ENCODE measurements at regions not wholly inside any gene's neighbourhood (a gene's known extent, or its start where the extent isn't known, plus 50 kb on each side); places are given as distances from the start of the nearest gene placed in this dataset.

GRCh38 chr2:236982693-236983455, 102.8 kb upstream of the COPS8 start:
- BruUV-seq (replicated peaks): no TSS peak
- Histone ChIP-seq H3K36me3 (replicated peaks in 1 of 2; ENCODE audit: control insufficient read depth in 1 of 2, insufficient read depth in 2 of 2, low read length in 2 of 2) (no peaks in the 10 kb centered on the region), H3K79me2 (ENCODE audit: insufficient read depth, low read length) (no peaks in the 10 kb centered on the region), H3K4me3 (replicated peaks in 1 of 3; ENCODE audit: insufficient read depth in 1 of 3, low read depth in 2 of 3, low read length in 3 of 3) (no peak overlapping the region), H3K9ac (ENCODE audit: insufficient read depth, low read depth, low read length) (no peak overlapping the region), H3K4me2 (ENCODE audit: low read depth, low read length) (no peak overlapping the region), H3K4me1 (ENCODE audit: insufficient read depth, low read length) (peaks cover 49% of the 10 kb centered on the region), H4K20me1 (ENCODE audit: insufficient read depth, low read length) (no peaks in the 10 kb centered on the region), H3K27me3 (ENCODE audit: control insufficient read depth in 1 of 2, insufficient read depth in 2 of 2, low read length in 2 of 2) (peaks cover 0 to 3% of the 10 kb centered on the region in 2 experiments; a peak in 2 of 5 replicates), H2AFZ (ENCODE audit: low read length) (no peak overlapping the region), H3K27ac (ENCODE audit: extremely low read length, insufficient read depth, low read length) (no peak overlapping the region), H3K9me3 (ENCODE audit: low read length) (no peaks in the 10 kb centered on the region)
- POLR2A ChIA-PET: no interaction called here
- TF ChIP-seq THYN1 (CRISPR knock-in tag; IDR thresholded peaks at IDR 0.05; ENCODE audit: borderline replicate concordance, low read depth): no peak
- FAIRE-seq (no peak), ATAC-seq (no peak), DNase-seq (ENCODE audit: low spot score) (no peak)
- intact Hi-C loops (cut with micrococcal nuclease; ENCODE audit: unreplicated experiment) (no loop called here), in situ Hi-C loops (cut with HindIII; ENCODE audit: extremely low pct_ligation_motif_present, low pct_unique_long_range_greater_than_20kb) (no loop called here)
- WGBS (ENCODE audit: low lambda C conversion rate): 60% methylated on average over 3 of the region's 3 CpGs
- CTCF ChIA-PET (ENCODE audit: low intra/inter-chr PET ratio, low total read pairs): no interaction called here

- BruUV-seq (replicated peaks): no TSS peak
- CTCF ChIA-PET (ENCODE audit: low intra/inter-chr PET ratio, low total read pairs): no interaction called here
Measured at GRCh38 chr2:236984046-236984445, 101.6 kb upstream of the COPS8 start.

More at GRCh38 chr2:236984046-236984445, 101.6 kb upstream of the COPS8 start:
- no peak for ATAC-seq
- Histone ChIP-seq H4K20me1 (ENCODE audit: insufficient read depth, low read length) (no peaks in the 10 kb centered on the region), H3K4me3 (replicated peaks in 1 of 3; ENCODE audit: insufficient read depth in 1 of 3, low read depth in 2 of 3, low read length in 3 of 3) (no peak overlapping the region), H2AFZ (ENCODE audit: low read length) (no peak overlapping the region), H3K9ac (ENCODE audit: insufficient read depth, low read depth, low read length) (no peak overlapping the region), H3K79me2 (ENCODE audit: insufficient read depth, low read length) (no peaks in the 10 kb centered on the region), H3K4me1 (ENCODE audit: insufficient read depth, low read length) (peaks cover 53% of the 10 kb centered on the region), H3K27me3 (ENCODE audit: control insufficient read depth in 1 of 2, insufficient read depth in 2 of 2, low read length in 2 of 2) (peaks cover 0 to 5% of the 10 kb centered on the region in 2 experiments; a peak in 1 of 5 replicates), H3K27ac (ENCODE audit: extremely low read length, insufficient read depth, low read length) (no peak overlapping the region), H3K36me3 (replicated peaks in 1 of 2; ENCODE audit: control insufficient read depth in 1 of 2, insufficient read depth in 2 of 2, low read length in 2 of 2) (no peaks in the 10 kb centered on the region), H3K4me2 (ENCODE audit: low read depth, low read length) (no peak overlapping the region), H3K9me3 (ENCODE audit: low read length) (no peaks in the 10 kb centered on the region)
- intact Hi-C loops (cut with micrococcal nuclease; ENCODE audit: unreplicated experiment) (no loop called here), in situ Hi-C loops (cut with HindIII; ENCODE audit: extremely low pct_ligation_motif_present, low pct_unique_long_range_greater_than_20kb) (no loop called here)
- 0% methylated on average over 1 of the region's 1 CpG for WGBS (ENCODE audit: low lambda C conversion rate)
- no peak for FAIRE-seq
- DNase-seq (ENCODE audit: low spot score): no peak
- POLR2A ChIA-PET: no interaction called here
- no peak for TF ChIP-seq EED (CRISPR knock-in tag; IDR thresholded peaks at IDR 0.05)
- no peak for TF ChIP-seq CHD2 (IDR thresholded peaks at IDR 0.05; ENCODE audit: low read depth, low read length)
- no peak for TF ChIP-seq CREB1 (IDR thresholded peaks at IDR 0.05)
- TF ChIP-seq CREB1 (CRISPR knock-in tag; IDR thresholded peaks at IDR 0.05): no peak
- no peak for TF ChIP-seq ZNF567 (CRISPR knock-in tag; IDR thresholded peaks at IDR 0.05; ENCODE audit: borderline replicate concordance)
- TF ChIP-seq SALL1 (CRISPR knock-in tag; IDR thresholded peaks at IDR 0.05): no peak

Data from HepG2 (cell line).